NT2/D1 (cell line): ENCODE measurements at regions not wholly inside any gene's neighbourhood (a gene's known extent, or its start where the extent isn't known, plus 50 kb on each side); places are given as distances from the start of the nearest gene placed in this dataset.

Experiments used
- SUZ12 ChIP-seq: IDR thresholded peaks from 2 replicates; pipeline ENCODE4 v1.6.1; 2011; ENCODE audit not compliant: insufficient read length, insufficient read depth; ENCODE audit errors: extremely low read depth
- YY1 ChIP-seq: IDR thresholded peaks from 2 replicates; pipeline ENCODE4 v1.6.1; 2011; ENCODE audit not compliant: insufficient read length, insufficient read depth
- ZNF274 ChIP-seq: IDR thresholded peaks from 2 replicates; pipeline ENCODE4 v1.6.1; 2011; ENCODE audit warnings: mild to moderate bottlenecking, low read depth, low read length

- no peak for TF ChIP-seq ZNF274
- TF ChIP-seq YY1 = no peak
- no peak for TF ChIP-seq SUZ12
These were observed 218.1 kb upstream of the SKOR2 start for GRCh38 chr18:47469576-47469975.
